ENCODE measurements at regions not wholly inside any gene's neighbourhood (a gene's known extent, or its start where the extent isn't known, plus 50 kb on each side); places are given as distances from the start of the nearest gene placed in this dataset.

DNA sequence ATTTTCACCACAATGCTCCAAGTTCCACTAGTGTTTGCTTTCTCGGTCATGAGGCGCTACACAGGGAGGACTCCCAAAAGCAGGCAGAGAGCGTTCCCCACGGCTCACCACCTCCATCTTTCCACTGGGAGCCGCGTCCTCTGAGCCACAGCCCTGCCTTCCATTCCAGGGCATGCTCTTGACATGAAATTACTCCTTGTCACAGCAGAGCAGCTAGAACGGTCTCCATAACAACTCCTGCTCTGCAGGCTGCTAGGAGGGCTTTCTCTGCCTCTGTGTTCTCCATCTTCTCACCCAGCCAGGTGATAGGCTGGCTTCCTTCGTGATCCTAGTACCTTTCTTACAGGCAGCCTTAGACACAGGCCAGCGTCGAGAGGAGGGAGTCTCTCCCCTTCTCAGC lies 171.8 kb upstream of the UBL3 start:
- TF ChIP-seq TAF1 (IDR thresholded peaks at IDR 0.05; ENCODE audit: low read depth) (no peak), NFIC (IDR thresholded peaks at IDR 0.05) (no peak), RAD21 (IDR thresholded peaks at IDR 0.05; ENCODE audit: low read depth) (no peak), EGR1 (IDR thresholded peaks at IDR 0.05) (no peak), TEAD4 (IDR thresholded peaks at IDR 0.05) (no peak), EP300 (IDR thresholded peaks at IDR 0.05; ENCODE audit: borderline replicate concordance) (no peak), YY1 (IDR thresholded peaks at IDR 0.05; ENCODE audit: low read depth) (no peak), TCF12 (IDR thresholded peaks at IDR 0.05; ENCODE audit: low read depth) (no peak), CREB1 (IDR thresholded peaks at IDR 0.05; ENCODE audit: low read depth) (no peak)
- TF ChIP-seq, protein P1, sequence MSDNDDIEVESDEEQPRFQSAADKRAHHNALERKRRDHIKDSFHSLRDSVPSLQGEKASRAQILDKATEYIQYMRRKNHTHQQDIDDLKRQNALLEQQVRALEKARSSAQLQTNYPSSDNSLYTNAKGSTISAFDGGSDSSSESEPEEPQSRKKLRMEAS (IDR thresholded peaks at IDR 0.05), result no peak
- TF ChIP-seq, protein P2, sequence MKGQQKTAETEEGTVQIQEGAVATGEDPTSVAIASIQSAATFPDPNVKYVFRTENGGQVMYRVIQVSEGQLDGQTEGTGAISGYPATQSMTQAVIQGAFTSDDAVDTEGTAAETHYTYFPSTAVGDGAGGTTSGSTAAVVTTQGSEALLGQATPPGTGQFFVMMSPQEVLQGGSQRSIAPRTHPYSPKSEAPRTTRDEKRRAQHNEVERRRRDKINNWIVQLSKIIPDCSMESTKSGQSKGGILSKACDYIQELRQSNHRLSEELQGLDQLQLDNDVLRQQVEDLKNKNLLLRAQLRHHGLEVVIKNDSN (IDR thresholded peaks at IDR 0.05), result no peak
- TF ChIP-seq, protein P3, sequence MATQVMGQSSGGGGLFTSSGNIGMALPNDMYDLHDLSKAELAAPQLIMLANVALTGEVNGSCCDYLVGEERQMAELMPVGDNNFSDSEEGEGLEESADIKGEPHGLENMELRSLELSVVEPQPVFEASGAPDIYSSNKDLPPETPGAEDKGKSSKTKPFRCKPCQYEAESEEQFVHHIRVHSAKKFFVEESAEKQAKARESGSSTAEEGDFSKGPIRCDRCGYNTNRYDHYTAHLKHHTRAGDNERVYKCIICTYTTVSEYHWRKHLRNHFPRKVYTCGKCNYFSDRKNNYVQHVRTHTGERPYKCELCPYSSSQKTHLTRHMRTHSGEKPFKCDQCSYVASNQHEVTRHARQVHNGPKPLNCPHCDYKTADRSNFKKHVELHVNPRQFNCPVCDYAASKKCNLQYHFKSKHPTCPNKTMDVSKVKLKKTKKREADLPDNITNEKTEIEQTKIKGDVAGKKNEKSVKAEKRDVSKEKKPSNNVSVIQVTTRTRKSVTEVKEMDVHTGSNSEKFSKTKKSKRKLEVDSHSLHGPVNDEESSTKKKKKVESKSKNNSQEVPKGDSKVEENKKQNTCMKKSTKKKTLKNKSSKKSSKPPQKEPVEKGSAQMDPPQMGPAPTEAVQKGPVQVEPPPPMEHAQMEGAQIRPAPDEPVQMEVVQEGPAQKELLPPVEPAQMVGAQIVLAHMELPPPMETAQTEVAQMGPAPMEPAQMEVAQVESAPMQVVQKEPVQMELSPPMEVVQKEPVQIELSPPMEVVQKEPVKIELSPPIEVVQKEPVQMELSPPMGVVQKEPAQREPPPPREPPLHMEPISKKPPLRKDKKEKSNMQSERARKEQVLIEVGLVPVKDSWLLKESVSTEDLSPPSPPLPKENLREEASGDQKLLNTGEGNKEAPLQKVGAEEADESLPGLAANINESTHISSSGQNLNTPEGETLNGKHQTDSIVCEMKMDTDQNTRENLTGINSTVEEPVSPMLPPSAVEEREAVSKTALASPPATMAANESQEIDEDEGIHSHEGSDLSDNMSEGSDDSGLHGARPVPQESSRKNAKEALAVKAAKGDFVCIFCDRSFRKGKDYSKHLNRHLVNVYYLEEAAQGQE (IDR thresholded peaks at IDR 0.05; ENCODE audit: low read depth), result no peak

Measured in Ishikawa (cell line).